ENCODE measurements at regions not wholly inside any gene's neighbourhood (a gene's known extent, or its start where the extent isn't known, plus 50 kb on each side); places are given as distances from the start of the nearest gene placed in this dataset.

DNA sequence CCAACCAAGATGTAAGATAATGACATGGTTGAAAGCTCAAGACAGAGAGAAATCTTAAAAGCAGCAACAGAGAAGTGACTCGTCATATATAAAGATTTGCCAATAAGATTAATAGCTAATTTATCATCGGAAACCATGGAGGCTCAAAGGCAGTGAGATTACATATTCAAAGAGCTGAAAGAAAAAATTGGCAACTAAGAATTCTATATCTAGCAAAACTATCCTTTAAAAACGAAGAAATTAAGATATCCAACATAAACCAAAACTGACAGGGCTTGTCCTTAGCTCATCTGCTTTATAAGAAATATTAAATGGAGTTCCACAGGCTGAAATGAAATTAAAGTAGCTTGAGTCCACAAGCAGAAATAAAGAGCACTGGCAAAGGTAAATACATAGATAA lies 236.6 kb downstream of the ANAPC1 start:
- Histone ChIP-seq H3K9me2 (replicated peaks; ENCODE audit: control insufficient read depth, low read length) (no peaks in the 10 kb centered on the region), H3K27ac (ENCODE audit: low read depth, low read length) (no peak overlapping the region), H3K4me3 (ENCODE audit: low read length) (no peak overlapping the region), H3K9me3 (ENCODE audit: control insufficient read depth, insufficient read depth, low read length) (peaks cover 9% of the 10 kb centered on the region), H3K27me3 (ENCODE audit: control insufficient read depth, low read length) (no peaks in the 10 kb centered on the region), H3F3A (ENCODE audit: control insufficient read depth, insufficient read depth) (no peaks in the 10 kb centered on the region), H3K4me1 (ENCODE audit: control insufficient read depth, low read length) (peaks cover 19% of the 10 kb centered on the region), H3K79me2 (ENCODE audit: control insufficient read depth, low read length) (no peaks in the 10 kb centered on the region), H4K20me1 (ENCODE audit: control insufficient read depth, insufficient read depth, low read depth, low read length) (no peaks in the 10 kb centered on the region), H3K4me2 (ENCODE audit: low read length) (no peak overlapping the region), H3K36me3 (ENCODE audit: control insufficient read depth, low read length) (no peaks in the 10 kb centered on the region)
- TF ChIP-seq, protein P1, sequence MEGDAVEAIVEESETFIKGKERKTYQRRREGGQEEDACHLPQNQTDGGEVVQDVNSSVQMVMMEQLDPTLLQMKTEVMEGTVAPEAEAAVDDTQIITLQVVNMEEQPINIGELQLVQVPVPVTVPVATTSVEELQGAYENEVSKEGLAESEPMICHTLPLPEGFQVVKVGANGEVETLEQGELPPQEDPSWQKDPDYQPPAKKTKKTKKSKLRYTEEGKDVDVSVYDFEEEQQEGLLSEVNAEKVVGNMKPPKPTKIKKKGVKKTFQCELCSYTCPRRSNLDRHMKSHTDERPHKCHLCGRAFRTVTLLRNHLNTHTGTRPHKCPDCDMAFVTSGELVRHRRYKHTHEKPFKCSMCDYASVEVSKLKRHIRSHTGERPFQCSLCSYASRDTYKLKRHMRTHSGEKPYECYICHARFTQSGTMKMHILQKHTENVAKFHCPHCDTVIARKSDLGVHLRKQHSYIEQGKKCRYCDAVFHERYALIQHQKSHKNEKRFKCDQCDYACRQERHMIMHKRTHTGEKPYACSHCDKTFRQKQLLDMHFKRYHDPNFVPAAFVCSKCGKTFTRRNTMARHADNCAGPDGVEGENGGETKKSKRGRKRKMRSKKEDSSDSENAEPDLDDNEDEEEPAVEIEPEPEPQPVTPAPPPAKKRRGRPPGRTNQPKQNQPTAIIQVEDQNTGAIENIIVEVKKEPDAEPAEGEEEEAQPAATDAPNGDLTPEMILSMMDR (IDR thresholded peaks at IDR 0.05; ENCODE audit: low read depth, low read length, poor library complexity, severe bottlenecking), result no peak
- TF ChIP-seq EZH2phosphoT487 (IDR thresholded peaks at IDR 0.05; ENCODE audit: borderline replicate concordance, low read length), result no peak

DNA sequence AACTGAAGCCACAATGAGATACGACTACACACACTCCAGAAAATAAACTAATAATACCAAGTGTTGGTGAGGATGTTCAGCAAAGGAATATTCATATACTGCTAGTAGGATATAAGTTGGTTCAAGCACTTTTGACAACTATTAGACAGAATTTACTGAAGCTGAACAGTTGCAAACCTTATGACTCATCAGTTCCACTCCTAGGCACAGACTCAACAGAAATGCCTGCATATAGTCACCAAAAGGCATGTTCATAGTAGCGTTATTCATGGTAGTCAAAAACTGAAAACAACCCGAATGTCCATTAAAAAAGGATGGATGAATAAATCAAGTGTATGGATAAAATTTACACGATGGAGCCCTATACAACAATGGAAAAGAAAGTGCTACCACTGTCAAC lies 232.0 kb downstream of the ANAPC1 start:
- Histone ChIP-seq H3K79me2 (ENCODE audit: control insufficient read depth, low read length) (no peaks in the 10 kb centered on the region), H3K9me3 (ENCODE audit: control insufficient read depth, insufficient read depth, low read length) (peaks cover 6% of the 10 kb centered on the region), H3K27me3 (ENCODE audit: control insufficient read depth, low read length) (no peaks in the 10 kb centered on the region), H3K4me2 (ENCODE audit: low read length) (no peak overlapping the region), H3K27ac (ENCODE audit: low read depth, low read length) (no peak overlapping the region), H3K36me3 (ENCODE audit: control insufficient read depth, low read length) (no peaks in the 10 kb centered on the region), H3K9me2 (replicated peaks; ENCODE audit: control insufficient read depth, low read length) (no peaks in the 10 kb centered on the region), H4K20me1 (ENCODE audit: control insufficient read depth, insufficient read depth, low read depth, low read length) (no peaks in the 10 kb centered on the region), H3F3A (ENCODE audit: control insufficient read depth, insufficient read depth) (no peaks in the 10 kb centered on the region), H3K4me1 (ENCODE audit: control insufficient read depth, low read length) (no peaks in the 10 kb centered on the region), H3K4me3 (ENCODE audit: low read length) (no peak overlapping the region)
- TF ChIP-seq, protein P1 (IDR thresholded peaks at IDR 0.05; ENCODE audit: low read depth, low read length, poor library complexity, severe bottlenecking), result no peak
- no peak for TF ChIP-seq EZH2phosphoT487 (IDR thresholded peaks at IDR 0.05; ENCODE audit: borderline replicate concordance, low read length)

DNA sequence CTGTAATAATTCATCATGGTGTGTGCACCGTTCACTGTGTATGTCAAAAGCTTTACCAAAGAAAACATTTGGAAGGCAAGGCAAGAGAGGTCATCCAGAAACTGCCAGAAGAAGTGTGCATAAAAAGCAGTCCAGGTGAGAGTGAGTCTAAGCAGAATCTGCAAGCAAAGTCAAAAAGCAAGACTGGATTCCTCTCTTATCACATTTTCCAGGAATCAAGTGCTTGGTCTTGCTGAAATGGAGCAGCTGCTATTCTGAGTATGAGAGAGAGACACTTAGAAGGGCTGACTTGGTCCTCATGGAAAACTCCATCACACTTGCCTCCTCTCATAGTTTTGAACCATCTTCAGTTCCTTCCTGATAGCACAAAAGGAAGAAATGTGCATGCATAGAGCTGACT lies 231.3 kb downstream of the ANAPC1 start:
- Histone ChIP-seq H3K9me2 (replicated peaks; ENCODE audit: control insufficient read depth, low read length) (no peaks in the 10 kb centered on the region), H3K9me3 (ENCODE audit: control insufficient read depth, insufficient read depth, low read length) (no peaks in the 10 kb centered on the region), H3K4me1 (ENCODE audit: control insufficient read depth, low read length) (no peaks in the 10 kb centered on the region), H3F3A (ENCODE audit: control insufficient read depth, insufficient read depth) (no peaks in the 10 kb centered on the region), H3K27me3 (ENCODE audit: control insufficient read depth, low read length) (no peaks in the 10 kb centered on the region), H3K79me2 (ENCODE audit: control insufficient read depth, low read length) (no peaks in the 10 kb centered on the region), H4K20me1 (ENCODE audit: control insufficient read depth, insufficient read depth, low read depth, low read length) (no peaks in the 10 kb centered on the region), H3K4me3 (ENCODE audit: low read length) (no peak overlapping the region), H3K4me2 (ENCODE audit: low read length) (no peak overlapping the region), H3K36me3 (ENCODE audit: control insufficient read depth, low read length) (no peaks in the 10 kb centered on the region), H3K27ac (ENCODE audit: low read depth, low read length) (no peak overlapping the region)
- TF ChIP-seq, protein P1 (IDR thresholded peaks at IDR 0.05; ENCODE audit: low read depth, low read length, poor library complexity, severe bottlenecking), result no peak
- no peak for TF ChIP-seq EZH2phosphoT487 (IDR thresholded peaks at IDR 0.05; ENCODE audit: borderline replicate concordance, low read length)

Data from DOHH2 (cell line).